HCEC 1CT (cell line): ENCODE measurements at regions not wholly inside any gene's neighbourhood (a gene's known extent, or its start where the extent isn't known, plus 50 kb on each side); places are given as distances from the start of the nearest gene placed in this dataset.
"Not testable (repeated sequence)": the region's sequence is repeated elsewhere in the genome, so short reads cannot be mapped to it uniquely, and the experiment has no call there.

Source experiments
- DNase-seq: peaks from one replicate; pipeline ENCODE4 v3.0.0-alpha.2; 2017

GRCh38 chr1:177891809-177892208 lies 78.0 kb downstream of the SEC16B start:
- no peak for DNase-seq

DNA sequence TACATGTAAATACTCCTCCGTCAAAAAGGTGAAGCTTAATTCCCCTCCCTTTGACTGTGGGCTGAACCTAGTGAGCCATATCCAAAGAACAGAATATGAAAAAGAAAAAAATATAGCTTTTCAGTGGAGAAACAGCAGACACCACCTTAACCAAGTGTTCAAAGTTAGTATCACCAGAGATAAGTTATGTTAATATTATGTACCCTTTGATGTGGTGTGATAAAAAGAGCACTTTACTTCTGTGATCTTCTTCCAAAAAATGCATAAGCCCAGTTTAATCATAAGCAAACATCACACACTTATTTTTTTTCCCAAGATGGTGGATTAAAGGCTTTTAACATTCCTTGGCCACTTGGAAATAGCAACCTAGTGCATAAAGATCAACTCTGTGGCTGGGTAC lies 79.4 kb downstream of the SEC16B start:
- no peak for DNase-seq

- no peak for DNase-seq
Measured at GRCh38 chr1:177884479-177885021, 85.3 kb downstream of the SEC16B start.

DNA sequence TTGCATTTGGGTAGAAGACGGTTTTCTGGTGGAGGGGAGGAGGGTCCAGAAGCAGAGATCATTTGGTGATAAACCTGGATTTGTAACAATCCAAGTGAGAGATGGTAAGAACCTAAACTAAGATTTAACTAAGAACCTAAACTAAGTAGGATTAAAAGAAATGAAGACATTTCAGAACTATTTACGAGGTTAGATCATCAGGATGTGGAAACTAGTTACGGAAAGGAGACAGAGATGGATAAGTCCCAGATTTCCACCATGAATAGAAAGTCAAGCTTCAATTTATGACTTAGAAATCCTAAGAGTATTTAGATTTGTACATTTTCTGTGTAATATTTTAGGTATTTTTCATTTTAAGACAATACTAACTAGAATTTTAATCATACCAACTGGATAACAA lies 86.3 kb downstream of the SEC16B start:
- DNase-seq = no peak

DNA sequence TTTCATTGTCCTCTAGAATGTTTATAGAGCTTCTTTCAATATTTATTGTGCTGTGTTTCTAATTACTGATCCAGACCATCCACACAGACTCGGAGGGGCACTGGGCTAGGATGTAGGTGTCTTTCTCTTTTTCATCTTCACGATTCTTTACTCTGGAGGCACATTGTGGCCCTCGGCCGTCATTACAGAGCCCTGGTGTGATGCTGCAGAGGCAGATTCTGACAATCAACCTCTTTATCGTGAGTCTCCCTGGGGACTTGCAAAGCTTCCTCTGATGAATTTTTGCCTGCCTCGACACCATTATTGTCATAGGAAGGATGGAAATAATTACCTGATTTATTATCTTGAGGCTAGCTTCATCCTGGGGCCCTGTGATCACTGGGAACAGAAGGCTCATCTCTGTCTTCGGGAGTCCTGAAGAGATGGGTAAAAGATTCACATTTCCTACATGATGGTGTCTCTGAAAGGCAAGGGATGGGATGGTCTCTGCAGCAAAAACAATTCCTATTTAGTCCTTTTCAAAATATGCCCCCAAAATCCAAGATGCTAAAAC lies 89.4 kb downstream of the SEC16B start:
- DNase-seq = no peak

GRCh38 chr1:177877086-177877485 lies 92.8 kb downstream of the SEC16B start:
- no peak for DNase-seq

DNA sequence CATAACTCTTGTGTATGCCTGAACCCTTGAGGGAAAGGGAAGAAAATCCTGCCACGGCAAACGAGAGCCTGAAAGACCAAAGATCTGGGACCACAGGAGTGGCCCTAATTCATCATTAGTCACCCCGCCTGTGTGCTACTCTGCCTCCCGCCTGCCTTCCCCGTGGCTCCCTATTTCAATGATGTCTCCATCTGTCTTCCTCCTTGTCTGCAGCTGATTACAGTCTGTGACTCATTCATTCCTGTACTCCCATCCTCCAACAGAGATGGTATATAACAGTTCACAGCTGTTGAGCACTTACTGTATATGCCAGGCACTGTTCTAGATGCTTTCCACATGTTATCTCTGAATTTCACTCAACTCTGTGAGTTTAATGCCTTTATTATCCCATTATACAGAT lies 96.6 kb downstream of the SEC16B start:
- peak; percentile 97 for DNase-seq

- DNase-seq = no peak
Measured at GRCh38 chr1:177872308-177872900, 97.5 kb downstream of the SEC16B start.

- no peak for DNase-seq
Measured at GRCh38 chr1:177871613-177872307, 98.1 kb downstream of the SEC16B start.

DNA sequence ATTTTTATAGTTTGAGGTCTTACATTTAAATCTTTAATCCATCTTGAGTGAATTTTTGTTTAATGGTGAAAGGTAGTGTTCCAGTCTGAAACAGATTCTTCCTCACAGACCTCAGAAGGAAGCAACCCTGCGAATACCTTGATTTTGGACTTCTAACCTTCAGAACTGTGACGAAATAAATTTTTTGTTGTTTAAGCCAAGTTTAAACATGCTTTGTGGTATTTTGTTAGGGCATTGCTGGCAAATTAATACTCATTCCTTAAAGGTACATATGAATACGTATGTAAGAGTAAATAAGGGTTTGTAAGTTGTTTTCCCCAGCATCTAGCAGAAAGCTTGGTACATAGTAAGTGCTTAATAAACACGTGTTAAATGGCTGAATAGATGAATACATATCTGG lies 100.3 kb downstream of the SEC16B start:
- DNase-seq = no peak

DNA sequence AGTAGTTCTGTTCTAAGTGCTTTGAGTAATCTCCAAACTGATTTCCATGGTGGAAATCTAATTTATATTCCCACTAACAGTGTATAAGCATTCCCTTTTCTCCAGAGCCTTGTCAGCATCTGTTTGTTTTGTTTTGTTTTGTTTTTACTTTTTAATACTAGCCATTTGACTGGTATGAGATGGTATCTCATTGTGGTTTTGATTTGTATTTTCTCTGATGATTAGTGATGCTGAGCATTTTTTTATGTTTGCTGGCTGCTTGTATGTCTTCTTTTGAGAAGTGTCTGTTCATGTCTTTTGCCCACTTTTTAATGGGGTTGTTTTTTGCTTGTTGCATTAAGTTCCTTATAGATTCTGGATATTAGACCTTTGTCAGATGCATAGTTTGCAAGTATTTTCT lies 100.8 kb downstream of the SEC16B start:
- DNase-seq = not testable (repeated sequence)

DNA sequence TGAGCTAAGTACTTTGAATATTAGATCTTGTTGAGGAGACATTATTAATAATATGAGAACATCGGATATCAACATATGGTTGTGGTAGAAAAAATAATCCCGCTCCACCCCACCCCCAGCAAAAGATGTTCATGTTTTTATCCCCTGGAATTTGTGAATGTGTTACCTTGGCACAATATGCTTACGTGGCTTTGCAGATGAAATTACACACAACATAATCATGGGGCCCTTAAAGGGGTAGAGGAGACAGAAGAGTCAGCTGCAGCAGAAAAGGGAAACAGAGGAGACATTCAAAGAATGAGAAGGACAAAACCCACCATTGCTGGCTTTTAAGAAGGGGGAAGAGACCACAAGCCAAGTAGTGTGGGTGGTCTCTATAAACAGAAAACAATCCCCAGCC lies 104.1 kb downstream of the SEC16B start:
- DNase-seq = no peak

DNA sequence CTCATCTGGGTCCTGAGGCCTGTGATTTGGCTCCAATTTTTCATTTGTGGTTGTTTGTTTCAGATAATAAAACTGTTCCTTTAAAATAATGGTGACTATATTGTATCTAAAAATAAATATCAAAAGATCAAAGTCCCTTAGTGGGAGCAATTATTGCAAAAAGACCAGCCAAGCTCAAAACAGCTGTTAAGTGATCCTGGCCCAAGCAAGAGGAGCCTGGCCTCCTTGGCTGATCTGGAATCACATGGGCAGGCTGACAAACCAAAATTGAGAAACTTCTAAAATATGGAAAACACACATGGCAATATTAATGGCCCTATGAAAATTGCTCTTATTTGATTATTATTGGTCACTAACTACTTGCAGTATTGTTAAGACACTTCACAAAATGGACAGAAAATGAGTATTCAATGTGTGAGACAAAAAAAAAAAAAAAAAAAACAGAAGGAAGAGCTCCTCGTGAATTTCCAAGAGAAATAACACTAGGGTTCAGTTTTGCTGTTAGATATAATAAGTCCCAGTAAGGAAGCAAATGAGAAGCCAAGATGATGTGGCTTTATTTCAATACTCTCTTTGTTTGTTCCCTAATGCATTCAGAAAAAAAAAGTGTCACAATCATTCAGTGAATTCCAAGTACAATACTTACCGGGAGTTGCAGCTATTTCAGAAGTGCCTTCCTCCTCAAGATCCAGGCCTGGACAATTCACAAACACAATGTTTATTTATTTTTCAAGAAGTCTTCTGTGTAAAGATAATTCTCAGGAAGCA lies 105.1 kb downstream of the SEC16B start:
- no peak for DNase-seq

DNA sequence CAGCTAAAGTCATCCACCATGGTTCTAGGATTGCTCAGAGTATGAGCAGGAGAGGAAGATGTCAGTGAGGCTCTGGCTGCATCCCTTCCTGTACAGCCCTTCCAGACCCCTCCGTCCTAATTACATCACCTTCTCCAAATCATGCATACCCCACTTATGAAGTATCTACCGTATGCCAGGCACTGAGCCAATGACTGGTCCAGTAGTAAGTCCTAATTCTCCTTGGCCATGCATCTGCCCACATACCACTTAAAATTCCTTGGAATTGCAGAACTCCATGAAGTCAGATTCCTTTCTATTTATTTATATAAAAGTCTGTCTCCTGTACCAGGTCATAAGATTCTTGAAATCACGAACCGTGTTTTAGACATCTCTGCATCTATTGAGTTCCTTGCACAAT lies 106.1 kb downstream of the SEC16B start:
- peak; percentile 26 for DNase-seq

GRCh38 chr1:177862916-177863315 lies 106.9 kb downstream of the SEC16B start:
- peak; percentile 14 for DNase-seq

GRCh38 chr1:177859572-177859971 lies 110.3 kb downstream of the SEC16B start:
- no peak for DNase-seq

DNA sequence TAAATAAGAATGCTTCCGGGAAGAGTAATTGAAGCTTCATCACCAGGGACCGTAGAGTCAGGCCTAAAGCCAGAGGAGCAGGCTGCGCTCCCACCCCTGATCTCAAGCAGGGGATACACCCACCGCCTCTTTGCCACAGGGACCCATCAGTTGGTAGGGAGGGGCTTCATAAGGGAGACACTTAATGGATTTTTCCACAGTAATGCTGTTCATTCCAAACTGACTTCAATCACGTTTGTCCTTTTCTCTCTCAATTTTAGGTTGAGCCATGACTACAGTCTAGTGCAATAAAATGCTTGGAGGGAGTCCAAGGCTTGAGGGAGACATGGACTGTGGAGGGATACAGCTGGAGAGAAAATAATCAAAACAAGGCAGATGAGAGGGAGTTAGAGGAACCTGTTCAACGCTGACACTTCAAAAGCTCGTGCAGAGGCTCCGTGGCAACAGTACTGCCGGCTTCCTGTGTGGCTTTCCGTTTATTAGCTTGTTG lies 111.5 kb downstream of the SEC16B start:
- peak; percentile 25 for DNase-seq

DNA sequence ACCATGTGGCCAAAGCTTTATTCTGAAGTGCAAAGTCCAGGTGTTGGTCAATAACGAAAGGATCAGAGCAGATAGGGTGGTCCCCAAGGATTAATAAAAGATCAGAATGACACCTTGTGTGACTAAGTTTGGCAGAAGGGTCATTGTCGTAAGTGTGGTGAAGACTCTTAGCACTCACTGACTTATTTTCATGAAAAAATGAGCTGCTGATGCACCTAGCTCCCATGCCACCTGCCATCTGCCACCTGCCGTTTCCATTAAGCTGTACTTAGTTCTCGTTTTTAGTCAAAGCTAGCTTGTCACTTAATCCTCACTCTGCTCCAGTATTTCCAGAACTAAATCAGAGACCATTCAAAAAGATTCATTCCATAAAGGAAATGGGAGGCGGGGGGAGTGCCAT lies 112.6 kb downstream of the SEC16B start:
- DNase-seq = no peak

- DNase-seq = no peak
Measured at GRCh38 chr1:177854951-177855350, 114.9 kb downstream of the SEC16B start.

- no peak for DNase-seq
Measured at GRCh38 chr1:177849579-177850290, 120.1 kb downstream of the SEC16B start.

DNA sequence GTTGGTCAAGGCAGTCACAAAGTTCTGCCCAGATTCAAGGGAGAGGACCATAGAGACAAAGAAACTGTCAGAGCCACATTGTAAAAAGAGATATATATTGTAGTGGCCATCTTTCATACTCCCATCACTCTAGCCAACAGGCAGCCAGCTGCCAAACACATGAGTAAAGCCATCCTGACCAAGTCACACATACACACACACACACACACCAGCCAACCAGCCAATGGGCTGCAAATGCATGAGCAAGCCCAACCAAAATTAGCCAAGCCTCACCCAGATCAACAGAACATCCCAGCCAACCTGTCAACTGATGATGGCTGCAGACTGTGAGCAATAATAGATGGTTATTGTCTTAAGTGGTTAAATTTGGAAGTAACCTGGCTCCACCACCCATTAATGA lies 120.7 kb downstream of the SEC16B start:
- peak; percentile 78 for DNase-seq

GRCh38 chr1:177848577-177848976 lies 121.3 kb downstream of the SEC16B start:
- DNase-seq = peak; percentile 81

GRCh38 chr1:177847843-177848242 lies 122.0 kb downstream of the SEC16B start:
- DNase-seq = peak; percentile 97
